T-helper 1 cell (primary cell): ENCODE measurements at regions not wholly inside any gene's neighbourhood (a gene's known extent, or its start where the extent isn't known, plus 50 kb on each side); places are given as distances from the start of the nearest gene placed in this dataset.
"Not testable (repeated sequence)": the region's sequence is repeated elsewhere in the genome, so short reads cannot be mapped to it uniquely, and the experiment has no call there.

Experiments
- DNase-seq, 5 donors: peaks; one replicate each; pipeline ENCODE4 v3.0.0-alpha.2; 2012 to 2020

DNA sequence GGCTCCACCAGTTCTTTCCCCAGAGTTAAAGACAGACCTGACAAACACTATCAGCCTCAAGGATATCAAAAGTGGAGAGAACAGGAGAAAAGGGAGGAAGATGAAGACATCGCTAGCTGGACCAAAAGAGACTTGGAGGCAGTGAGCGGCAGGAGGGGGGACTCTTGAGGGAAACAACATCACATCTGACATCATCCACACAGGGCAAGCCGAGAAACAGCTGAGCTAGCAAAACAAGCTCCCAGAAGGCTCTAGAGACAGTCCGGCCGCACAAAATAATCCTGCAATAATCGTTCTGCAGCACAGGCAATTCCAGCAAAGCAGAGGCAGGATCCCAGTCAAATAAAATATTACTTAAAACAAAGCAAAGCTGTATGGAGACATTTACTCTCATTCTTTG, 239.8 kb downstream of the EN1 start:
- no peak for DNase-seq

DNA sequence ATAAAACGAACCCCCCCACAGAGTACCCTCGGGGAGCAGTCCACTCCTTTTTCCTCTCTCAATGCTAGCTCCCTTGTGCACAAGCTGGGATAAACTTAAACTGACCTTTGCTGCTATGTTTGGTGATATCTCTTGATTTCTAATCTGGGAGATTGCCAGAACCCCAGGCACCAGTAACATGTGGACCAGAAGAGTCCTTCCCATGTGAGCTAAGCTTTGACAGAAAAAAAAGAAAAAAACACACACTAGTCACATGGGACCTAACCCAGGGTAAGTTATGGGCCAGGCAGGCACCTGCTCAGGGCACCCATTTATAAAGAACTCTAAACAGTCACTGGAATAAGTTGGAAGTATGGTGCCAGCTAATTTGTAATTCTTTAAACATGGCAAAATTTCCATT, 242.6 kb downstream of the EN1 start:
- no peak for DNase-seq

DNA sequence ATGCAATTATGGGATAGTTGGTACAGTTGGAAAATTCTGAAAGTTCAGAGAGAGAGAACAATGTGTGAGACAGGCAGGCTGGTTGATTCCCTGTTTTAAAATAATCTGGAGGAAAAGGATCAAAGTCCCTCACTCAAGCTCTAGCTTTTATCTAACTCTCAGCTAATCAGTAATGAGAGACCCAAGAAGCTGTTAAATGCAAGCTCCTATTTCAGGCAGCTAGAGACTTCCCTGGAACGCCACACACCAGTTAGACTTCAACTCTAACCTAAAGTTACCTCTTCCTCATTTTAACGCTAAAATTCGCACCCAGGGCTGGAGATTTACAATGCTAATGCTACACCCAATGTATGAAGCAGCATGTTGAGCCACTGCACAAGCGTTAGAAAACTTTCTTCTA, 243.1 kb downstream of the EN1 start:
- DNase-seq = no peak

DNA sequence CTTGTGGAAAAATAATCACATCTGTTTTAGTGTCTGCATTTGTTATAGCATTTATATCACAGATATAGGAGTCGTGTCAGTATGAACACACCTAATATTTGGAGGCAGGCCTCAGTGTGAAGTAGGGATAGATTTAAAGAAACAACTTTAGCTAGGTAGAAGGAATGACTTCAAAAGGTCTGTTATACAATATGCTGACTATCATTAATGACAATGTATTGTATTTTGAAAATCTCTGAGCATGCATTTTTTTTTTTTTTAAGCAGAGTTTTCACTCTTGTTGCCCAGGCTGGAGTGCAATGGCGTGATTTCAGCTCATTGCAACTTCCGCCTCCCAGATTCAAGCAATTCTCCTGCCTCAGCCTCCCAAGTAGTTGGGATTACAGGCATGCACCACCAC, 248.3 kb downstream of the EN1 start:
- no peak for DNase-seq

DNA sequence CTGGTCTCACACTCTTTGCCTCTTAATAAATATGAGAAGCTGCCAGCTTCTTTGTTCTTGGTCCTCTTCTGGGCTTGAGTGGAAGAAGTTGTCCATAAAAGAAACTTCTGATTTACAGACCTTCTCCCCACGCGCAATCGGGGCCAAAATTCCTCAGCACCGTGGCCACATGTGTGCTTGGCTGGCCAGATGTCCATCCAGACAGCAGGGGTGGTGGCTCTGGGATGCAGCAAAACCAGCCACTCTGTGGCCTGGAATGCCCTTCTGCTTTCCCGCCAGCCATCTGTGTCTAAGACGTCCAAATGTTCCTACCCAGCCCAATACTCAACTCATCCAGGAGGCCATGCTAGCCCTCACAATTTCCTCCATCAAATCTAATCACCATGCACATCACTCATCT, 250.8 kb downstream of the EN1 start:
- no peak for DNase-seq

DNA sequence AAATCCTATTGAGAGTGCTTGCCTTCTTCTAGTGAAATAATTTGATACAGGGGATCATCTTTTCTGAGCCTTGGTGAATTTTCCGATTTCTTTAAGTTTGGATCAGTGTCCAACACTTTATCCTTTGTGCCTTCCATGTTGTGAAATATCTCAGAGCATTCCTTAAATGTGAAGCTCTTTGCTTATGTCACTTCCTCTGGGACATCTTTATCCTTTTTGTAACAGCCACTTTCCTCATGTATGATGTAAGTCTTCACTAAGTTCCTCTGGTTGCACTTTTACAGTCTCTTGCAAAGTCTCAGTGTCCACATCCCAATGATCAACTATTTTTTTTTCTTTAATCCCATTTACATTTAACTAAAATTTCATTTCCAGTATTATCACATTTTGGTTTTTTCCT, 254.2 kb downstream of the EN1 start:
- DNase-seq = no peak

DNA sequence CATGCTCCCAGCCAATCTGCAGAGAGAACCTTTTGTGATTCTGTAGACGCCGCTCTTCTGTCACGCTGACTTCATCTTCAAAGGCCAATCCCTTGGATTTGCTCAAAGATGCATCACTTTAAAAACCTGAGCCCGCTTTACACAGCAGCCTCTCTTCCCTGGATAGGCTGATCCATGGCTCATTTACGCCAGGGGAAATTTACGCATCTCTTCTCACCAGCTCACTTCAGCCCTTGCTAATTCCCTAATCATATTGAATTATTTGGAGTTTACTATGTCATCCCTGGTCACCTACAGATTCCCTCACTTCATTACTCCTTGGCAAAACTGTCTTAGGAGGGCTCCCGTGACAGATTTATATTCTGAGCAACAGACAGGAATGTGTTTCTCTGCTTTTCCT, 256.2 kb downstream of the EN1 start:
- no peak for DNase-seq

DNA sequence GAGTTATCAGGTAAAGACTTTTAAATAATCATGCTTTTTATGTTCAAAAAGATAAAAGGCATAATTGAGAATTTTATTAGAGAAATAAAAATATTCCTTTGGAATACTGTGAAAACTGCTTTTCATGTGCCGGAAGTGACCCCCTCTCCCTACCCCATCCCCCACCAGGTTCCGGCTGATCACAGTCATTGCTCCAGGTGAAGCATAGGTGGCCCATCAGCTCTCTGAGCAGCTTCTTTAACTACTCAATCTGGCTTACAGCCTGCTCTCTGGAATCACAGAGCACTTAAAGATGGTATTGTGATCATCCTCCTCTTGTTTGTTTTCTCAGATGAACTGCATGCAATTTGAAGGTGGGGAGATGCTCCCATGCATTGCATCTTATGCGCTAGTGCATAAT, 257.7 kb downstream of the EN1 start:
- DNase-seq = no peak

DNA sequence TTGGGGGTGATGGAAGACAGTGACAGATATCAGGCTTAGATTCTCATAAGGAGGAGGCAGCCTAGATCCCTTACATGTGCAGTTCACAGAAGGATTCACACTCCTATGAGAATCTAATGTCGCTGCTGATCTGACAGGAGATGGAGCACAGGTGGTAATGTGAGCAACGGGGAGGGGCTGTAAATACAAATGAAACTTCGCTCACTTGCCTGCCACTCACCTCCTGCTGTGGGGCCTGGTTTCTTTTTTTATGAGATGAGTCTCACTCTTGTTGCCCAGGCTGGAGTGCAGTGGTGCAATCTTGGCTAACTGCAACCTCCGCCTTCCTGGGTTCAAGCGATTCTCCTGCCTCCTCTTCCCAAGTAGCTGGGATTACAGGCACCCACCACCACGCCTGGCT, 258.6 kb downstream of the EN1 start:
- DNase-seq = no peak

DNA sequence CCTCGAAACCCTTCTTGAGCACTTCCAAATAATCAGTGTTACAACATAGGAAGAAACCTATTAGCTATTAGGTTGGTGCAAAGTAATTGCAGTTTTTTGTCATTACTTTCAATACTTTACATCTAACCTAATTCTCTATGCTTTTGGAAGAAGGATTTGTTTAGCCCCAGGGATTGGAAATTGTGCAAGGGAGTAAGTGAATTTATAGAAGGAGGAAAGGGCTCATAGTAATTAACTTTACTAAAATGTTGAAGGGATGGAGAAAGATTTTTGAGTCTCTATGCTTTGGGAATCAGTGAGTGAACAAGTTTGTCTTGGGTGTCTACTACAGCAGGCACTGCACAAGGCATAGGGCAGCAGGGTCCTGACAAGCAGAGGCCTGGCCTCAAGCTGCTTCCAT, 261.1 kb downstream of the EN1 start:
- no peak for DNase-seq

DNA sequence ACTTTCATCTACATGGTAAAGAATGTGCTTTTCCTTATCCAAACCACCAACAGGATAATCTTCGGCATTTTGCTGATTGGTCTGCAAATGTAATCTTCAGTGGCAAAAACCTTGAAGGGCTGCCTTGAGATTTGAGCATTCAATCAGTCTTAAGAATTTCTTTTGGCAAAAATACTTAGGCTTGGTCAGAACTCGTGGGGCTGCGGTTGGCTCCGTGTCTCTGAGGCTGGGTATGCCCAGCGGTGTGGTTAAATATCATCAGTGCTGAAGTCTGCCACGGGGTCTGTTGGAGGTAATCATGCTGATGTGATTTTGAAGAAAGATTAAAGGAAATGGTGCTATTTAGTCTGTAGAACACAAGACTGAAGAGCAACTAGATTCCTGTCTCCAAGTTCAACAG, 262.6 kb downstream of the EN1 start:
- DNase-seq = no peak

DNA sequence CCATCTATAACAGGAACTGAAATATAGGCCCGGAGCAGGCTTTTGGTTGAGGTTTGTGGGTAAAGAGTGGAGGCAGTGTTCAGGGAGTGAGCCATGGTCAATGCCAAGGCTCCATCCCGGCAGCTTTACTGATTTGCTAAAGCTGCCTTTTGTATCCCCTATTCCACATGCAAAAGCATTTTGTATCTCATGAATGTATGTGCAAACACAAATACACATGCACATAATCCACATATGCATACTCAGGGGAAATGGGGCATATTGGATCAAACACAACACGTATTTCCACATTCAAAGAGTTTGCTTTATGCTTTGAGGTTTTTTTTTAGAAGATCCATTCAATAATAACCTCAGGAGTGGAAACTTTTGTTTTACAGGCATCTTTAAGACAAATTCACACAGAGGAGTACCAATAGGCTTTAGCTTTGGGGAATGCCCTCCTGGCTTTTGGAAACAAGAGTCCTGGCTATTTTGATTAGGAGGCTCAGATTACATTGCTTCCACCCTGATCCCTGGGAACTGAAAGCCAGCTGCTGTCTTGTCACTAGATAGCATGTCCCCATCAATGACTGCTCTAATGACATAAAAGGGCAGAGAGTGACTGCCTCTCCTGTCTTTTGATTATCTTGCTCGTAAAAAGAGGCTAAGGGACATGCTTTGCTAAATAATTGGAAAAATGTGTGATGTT, 263.2 kb downstream of the EN1 start:
- no peak for DNase-seq

DNA sequence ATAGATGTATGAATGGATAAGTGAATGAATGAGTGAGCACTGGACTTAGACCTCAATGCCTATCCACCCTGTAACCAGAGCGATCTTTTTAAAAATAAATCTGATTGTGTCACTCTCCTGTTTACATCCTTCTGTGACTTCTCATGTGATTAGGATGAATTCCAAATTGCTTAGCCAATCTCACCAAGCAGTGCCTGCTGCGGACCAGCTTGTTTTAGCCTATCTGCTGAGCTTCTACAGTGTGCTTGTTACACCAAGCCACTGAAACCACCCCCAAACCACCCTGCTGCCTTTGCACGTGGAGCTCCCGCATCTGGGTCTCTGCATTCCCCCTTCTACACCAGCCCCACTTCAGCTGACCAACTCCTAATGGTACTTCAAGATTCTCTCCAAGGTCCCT, 265.4 kb downstream of the EN1 start:
- DNase-seq = no peak

DNA sequence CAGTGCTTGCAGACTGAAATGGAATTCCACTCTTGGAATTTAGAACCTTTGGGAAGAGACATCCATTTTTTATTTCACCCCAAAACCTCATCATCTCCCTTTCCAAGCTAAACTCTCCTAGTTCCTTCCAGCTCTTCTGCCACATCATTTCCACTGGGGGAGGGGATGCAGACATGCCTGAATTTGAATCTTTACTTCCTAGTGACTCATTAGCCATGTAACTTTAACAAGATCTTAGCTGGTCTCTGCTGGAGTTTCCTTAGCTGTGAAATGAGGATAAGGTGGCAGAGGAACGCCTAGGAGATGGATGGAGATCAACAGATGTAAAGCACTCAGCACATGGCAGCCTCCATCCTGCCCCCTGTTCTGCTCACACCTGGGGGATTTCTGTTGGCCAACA, 266.8 kb downstream of the EN1 start:
- no peak for DNase-seq

DNA sequence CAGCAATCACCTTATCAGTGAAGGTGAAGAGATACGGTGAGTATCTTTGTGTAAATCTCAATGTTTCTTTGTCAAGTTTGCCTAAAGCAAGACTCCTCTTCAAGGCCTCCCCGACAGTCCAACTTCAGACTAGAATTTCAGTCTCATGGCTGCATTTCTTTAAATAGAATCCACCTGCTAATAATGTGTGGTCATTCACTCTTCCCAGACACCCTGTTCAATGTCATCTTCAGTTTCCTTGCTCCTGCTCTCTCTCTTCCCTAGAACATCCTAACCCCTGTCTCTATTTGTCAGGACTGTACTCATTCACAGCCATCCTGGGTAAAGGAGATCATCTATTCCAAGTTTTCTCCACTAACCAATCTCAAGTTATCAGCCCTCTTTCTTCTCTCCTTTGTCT, 267.3 kb downstream of the EN1 start:
- no peak for DNase-seq

DNA sequence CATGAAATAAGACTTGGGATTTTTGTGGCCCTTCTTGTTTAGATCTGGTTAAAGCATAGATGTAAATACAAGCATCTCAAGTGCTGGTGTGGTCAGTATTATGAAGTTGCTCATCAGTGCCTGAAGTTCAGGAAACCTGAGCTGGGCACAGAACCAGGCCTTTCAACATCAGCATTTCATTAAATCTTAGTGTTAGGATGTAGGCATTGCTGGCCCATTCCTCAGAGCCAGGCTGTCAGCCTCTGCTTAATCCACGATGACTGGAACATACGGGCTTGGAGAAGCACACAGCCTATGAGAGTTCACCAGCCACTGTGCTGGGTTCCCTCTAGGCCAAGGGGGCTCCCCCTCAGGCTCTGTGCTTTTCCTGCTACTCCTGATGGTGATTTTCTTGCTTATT, 270.2 kb downstream of the EN1 start:
- DNase-seq = no peak

DNA sequence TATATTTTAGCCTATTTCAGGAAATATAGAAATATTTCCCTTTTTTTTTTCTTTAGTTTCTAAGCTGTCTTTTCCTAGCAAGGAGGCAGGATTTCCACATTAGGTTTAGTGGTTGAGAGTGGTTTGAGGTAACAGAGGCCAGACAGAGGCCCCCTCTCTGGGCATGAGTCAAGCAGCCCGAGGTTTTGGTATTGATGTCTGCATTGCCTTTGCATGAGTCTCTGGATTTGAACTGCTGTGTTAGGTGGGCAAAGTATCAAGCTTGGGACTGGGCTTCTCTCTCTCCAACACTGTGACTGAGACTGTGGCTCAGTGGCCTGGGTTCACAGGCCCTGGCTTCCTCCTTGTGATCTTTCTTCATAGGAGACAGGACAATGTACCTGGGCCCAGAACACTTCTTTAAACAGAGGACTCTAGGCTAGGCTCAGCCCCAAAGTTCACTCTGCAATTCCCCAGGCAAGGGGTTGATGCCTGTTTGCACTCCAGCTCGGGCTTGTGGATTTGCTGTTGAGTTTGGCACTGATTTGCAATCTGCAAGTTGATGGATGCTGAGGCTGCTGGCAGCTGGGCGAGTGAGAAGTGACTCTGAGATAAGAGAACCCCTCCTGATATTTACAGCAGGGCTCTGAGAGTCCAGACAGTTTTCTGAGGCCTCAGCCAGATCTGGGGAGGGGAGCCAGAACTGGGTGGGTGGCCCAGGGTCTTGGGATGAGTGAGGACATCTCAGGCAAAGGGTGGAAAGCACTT, 271.2 kb downstream of the EN1 start:
- no peak for DNase-seq

DNA sequence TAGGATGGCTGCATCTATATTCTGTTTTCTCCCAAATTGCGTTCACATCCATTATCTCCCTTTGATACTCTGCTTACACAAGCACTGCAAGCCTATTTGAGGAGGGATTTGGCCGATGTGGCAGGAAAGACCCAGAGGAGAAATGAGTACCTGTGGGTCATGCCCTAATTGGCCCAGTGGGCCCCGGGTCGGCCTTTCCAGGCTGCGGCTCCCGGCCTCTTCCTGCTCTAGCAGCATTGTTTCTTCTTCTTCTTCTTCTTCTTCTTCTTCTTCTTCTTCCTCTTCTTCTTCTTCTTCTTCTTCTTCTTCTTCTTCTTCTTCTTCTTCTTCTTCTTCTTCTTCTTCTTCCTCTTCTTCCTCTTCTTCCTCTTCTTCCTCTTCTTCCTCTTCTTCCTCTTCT, 275.1 kb downstream of the EN1 start:
- not testable (repeated sequence) for DNase-seq

DNA sequence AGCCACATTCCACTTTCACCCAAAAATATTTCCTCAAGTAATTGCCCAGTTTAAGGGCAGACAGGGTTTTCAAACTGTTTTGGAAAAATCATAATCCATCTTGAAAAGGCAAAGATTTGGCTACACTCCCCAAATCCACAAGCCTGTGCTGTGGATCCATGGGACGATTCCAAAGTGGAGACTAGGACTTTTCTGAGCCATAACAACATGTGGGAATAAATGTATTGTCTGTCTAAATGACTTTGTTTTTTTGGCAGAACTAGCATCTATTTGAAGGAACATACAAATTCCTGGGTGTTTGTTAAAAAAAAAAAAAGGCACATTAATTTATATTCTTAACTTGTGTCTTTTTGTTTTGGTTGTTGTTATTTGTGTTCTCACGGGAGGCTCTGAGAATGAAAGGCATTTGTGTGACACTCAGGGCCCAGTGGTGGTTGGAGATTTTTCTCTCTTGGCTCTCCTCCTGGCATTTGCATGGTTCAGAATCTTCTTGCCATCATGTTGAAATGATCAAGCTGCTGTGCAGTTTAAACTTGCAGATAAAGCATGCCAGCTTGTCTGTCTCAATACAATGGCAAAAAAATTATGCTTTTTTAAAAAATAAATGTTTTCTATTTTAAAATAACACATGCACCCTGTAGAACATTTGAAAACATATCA, 277.4 kb downstream of the EN1 start:
- DNase-seq = no peak

DNA sequence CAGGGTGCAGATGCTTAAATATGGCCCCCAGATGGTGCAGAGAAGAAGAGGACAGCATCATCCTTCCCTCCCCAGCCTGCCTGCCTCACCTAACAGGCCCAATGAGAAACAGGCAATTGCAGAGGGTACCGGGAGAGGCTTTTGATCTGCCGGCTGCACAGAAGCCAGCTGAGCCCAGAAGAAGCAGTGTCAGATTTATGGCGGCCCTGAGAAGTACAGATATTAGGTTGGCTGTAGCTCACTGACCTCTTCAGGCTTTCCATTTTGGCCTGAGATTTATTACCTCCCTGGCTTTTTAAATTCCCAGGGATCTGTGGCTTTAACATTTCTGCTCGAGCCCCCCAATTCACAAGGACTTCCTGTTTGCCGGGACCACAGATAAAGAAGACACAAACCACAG, 278.7 kb downstream of the EN1 start:
- no peak for DNase-seq

DNA sequence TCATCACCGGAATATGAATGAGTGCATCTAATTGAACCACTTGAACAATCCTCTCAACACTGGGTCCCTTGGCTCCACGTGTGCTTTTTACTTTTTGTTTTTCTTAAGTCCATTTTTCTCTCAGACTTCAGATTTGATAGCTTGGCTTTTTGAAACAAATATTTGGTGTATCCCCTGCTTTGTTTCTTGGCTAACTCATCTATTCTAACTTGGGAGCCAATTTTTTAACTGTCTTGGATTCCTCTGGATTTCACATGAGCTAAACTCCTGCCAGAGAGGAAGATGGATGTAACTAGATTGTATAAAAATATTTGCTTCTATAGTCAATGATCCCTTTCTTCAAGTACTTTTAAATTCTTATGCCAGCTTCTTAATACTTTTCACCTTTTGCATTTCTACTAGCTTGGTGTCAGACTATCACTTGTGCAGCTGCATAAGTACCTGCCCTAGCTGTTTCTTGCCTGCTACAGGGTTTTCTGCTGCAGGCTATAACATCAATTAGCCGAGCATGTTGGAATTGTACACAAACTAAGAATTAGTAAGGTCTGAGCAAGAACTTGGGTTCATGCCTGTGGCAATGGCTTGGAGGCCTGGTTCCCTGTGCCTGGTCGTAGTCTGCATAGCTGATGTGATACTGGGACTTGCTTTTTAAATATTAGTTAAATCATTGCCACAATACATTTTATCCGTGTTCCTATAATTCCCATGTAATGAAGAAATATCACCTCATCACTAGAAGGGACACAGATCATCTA, 281.5 kb downstream of the EN1 start:
- DNase-seq = no peak

DNA sequence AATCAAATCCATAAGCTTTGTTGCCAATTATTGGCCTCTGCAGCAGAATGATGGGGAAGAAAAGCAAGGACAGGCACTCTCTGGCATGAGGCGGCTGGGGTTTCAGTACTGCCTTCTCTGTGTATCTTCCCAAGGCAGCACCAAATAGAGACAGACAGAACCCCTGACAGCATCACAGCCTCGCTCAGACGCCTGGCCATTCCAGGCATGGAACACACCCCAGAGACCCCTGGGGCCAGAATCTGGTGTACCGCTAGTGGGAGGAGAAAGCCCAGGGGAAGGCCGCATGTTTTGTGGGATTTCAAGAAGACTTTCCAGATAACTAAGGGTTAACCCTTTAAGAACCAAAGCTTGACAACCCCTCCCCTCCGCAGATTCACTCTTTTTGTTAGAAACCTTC, 282.1 kb downstream of the EN1 start:
- DNase-seq = no peak

DNA sequence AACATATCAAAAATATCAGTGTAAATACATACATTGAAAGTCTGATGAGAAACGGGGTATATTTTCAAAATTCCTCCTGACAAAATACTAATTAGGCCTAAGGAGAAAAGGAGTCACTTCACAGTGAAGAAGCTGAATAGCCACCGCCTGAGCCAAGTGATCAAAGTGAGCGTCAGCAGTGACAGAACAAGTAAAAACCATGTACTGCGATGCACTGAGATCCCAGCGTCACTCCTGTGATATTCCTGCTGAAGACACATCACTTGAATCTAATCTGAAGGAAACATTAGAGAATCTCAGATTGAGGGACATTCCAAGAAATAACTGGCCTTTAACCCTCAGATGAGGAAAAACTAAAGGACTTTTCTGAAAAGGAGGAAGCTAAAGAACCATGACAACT, 285.3 kb downstream of the EN1 start:
- no peak for DNase-seq

DNA sequence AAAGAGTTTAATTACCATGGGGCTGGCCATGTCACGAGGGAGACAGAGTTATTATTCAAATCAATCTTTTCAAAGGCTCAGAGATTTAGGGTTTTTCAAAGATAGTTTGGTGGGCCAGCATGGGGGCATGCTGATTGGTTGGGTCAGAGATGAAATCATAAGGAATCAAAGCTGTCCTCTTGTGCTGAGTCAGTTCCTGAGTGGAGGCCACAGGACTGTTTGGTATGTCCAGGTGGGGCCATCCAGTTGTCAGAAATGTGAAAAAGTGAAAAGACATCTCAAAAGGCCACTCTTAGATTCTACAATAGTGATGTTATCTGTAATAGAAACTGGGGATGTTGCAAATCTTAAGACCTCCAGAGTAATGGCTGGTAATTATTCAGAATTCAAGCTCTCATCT, 288.6 kb downstream of the EN1 start:
- no peak for DNase-seq
